ENCODE measurements at regions not wholly inside any gene's neighbourhood (a gene's known extent, or its start where the extent isn't known, plus 50 kb on each side); places are given as distances from the start of the nearest gene placed in this dataset.

DNA sequence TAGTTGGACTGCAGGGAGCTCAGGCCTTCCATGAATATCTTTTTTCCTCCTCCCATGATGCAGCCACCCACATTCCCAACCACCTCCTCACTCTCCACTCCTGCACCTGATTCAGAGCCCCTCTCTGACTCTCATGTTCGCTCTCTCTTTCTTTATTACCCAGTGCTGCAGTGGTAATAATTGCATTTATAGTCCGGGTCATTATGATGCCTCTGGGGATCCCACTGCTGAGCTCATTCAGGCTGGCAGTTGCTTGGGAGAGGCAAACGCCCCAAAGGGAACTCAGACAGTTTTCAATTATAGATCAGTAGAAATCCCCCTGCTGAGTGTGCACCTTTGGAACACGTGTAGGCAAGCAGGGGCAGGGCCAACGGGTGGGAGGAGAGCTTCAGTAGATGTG is 953.0 kb downstream of the GRID1 start:
- Histone ChIP-seq H4K20me1 (replicated peaks; ENCODE audit: control insufficient read depth, insufficient read depth, low read length) (no peaks in the 10 kb centered on the region), H3K9ac (ENCODE audit: insufficient read depth in 1 of 2, low read depth in 2 of 2, low read length in 2 of 2) (no peak overlapping the region), H3K9me3 (replicated peaks; ENCODE audit: control insufficient read depth, insufficient read depth, low read depth, low read length) (no peaks in the 10 kb centered on the region), H3K4me1 (replicated peaks in 1 of 2; ENCODE audit: control insufficient read depth in 2 of 2, insufficient read depth in 2 of 2, low read length in 2 of 2) (no peaks in the 10 kb centered on the region), H3K27me3 (ENCODE audit: control insufficient read depth in 2 of 2, insufficient read depth in 2 of 2, low read length in 2 of 2) (no peaks in the 10 kb centered on the region), H2AFZ (ENCODE audit: low read depth, low read length) (no peak overlapping the region), H3K36me3 (ENCODE audit: control insufficient read depth, insufficient read depth, low read length) (no peaks in the 10 kb centered on the region), H3K79me2 (ENCODE audit: control insufficient read depth, insufficient read depth, low read length) (no peaks in the 10 kb centered on the region), H3K27ac (ENCODE audit: extremely low read depth, low read depth, low read length) (no peak overlapping the region), H3K4me3 (no peak overlapping the region), H3K4me2 (ENCODE audit: insufficient read depth, low read length) (no peak overlapping the region), H3K9me1 (ENCODE audit: control insufficient read depth, insufficient read depth, low read length) (no peaks in the 10 kb centered on the region)
- FAIRE-seq: no peak
- BruUV-seq (replicated peaks): no TSS peak
- ATAC-seq: no peak
- in situ Hi-C loops (cut with MboI): no loop called here
- POLR2A ChIA-PET: no interaction called here
- intact Hi-C loops (cut with micrococcal nuclease): no loop called here
- DNase-seq (ENCODE audit: extremely low read depth in 1 of 4, low spot score in 3 of 4): no peak
- CTCF ChIA-PET (ENCODE audit: low intra/inter-chr PET ratio): no interaction called here
- 1% methylated on average over 5 of the region's 5 CpGs for WGBS (ENCODE audit: insufficient coverage, low coverage, missing lambda C conversion rate)
- TF ChIP-seq, protein P1, sequence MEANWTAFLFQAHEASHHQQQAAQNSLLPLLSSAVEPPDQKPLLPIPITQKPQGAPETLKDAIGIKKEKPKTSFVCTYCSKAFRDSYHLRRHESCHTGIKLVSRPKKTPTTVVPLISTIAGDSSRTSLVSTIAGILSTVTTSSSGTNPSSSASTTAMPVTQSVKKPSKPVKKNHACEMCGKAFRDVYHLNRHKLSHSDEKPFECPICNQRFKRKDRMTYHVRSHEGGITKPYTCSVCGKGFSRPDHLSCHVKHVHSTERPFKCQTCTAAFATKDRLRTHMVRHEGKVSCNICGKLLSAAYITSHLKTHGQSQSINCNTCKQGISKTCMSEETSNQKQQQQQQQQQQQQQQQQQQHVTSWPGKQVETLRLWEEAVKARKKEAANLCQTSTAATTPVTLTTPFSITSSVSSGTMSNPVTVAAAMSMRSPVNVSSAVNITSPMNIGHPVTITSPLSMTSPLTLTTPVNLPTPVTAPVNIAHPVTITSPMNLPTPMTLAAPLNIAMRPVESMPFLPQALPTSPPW (CRISPR knock-in tag; IDR thresholded peaks at IDR 0.05): no peak
- TF ChIP-seq, protein P2, sequence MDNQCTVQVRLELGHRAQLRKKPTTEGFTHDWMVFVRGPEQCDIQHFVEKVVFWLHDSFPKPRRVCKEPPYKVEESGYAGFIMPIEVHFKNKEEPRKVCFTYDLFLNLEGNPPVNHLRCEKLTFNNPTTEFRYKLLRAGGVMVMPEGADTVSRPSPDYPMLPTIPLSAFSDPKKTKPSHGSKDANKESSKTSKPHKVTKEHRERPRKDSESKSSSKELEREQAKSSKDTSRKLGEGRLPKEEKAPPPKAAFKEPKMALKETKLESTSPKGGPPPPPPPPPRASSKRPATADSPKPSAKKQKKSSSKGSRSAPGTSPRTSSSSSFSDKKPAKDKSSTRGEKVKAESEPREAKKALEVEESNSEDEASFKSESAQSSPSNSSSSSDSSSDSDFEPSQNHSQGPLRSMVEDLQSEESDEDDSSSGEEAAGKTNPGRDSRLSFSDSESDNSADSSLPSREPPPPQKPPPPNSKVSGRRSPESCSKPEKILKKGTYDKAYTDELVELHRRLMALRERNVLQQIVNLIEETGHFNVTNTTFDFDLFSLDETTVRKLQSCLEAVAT (IDR thresholded peaks at IDR 0.05): no peak
- TF ChIP-seq, protein P3, sequence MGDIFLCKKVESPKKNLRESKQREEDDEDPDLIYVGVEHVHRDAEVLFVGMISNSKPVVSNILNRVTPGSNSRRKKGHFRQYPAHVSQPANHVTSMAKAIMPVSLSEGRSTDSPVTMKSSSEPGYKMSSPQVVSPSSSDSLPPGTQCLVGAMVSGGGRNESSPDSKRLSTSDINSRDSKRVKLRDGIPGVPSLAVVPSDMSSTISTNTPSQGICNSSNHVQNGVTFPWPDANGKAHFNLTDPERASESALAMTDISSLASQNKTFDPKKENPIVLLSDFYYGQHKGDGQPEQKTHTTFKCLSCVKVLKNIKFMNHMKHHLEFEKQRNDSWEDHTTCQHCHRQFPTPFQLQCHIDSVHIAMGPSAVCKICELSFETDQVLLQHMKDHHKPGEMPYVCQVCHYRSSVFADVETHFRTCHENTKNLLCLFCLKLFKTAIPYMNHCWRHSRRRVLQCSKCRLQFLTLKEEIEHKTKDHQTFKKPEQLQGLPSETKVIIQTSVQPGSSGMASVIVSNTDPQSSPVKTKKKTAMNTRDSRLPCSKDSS (IDR thresholded peaks at IDR 0.05; ENCODE audit: low read depth, partially characterized antibody): no peak
- TF ChIP-seq NCOA2 (IDR thresholded peaks at IDR 0.05; ENCODE audit: partially characterized antibody in 2 of 2) (no peak), RHOXF2B (CRISPR knock-in tag; conservative IDR thresholded peaks at IDR 0.05) (no peak), MYC (IDR thresholded peaks at IDR 0.05; ENCODE audit: low read depth, low read length) (no peak), MYC (CRISPR knock-in tag; IDR thresholded peaks at IDR 0.05; ENCODE audit: borderline replicate concordance, low read depth) (no peak), TRIM24 (IDR thresholded peaks at IDR 0.05) (no peak), THRAP3 (IDR thresholded peaks at IDR 0.05; ENCODE audit: borderline replicate concordance) (no peak), ARID2 (IDR thresholded peaks at IDR 0.05) (no peak)

Measured in K562 (cell line).